ENCODE measurements at regions not wholly inside any gene's neighbourhood (a gene's known extent, or its start where the extent isn't known, plus 50 kb on each side); places are given as distances from the start of the nearest gene placed in this dataset.

GRCh38 chr13:104382951-104383350 is 1316.7 kb upstream of the SLC10A2 start:
- H3K27me3 Mint-ChIP-seq (ENCODE audit: insufficient read depth, low read depth, poor library complexity), result no peaks in the 10 kb centered on the region

DNA sequence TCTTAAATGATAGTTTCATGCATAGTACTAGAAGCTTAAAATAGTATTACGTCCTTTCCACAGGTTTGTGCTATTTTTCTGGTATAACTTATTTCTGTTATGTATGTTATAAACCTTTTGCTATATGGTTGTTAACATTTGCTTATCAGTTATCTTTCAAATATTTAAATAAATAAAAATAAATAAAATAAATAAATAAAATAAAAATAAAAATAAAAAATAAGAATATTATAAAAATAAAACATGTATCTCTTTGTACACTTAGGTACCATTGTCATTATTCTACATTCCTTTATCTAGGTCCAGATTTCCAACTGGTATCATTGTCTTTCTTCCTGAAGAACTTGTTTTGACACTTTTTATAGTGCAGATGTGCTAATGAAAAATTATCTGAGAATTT is 1310.4 kb upstream of the SLC10A2 start:
- no peak overlapping the region for H3K4me3 Mint-ChIP-seq
- no peaks in the 10 kb centered on the region for H3K4me1 ChIP-seq (ENCODE audit: insufficient read depth)
- ATAC-seq (no peak), DNase-seq (ENCODE audit: low spot score) (no peak)
- H3K36me3 ChIP-seq (ENCODE audit: insufficient read depth), result no peaks in the 10 kb centered on the region
- no peaks in the 10 kb centered on the region for H3K27me3 Mint-ChIP-seq (ENCODE audit: insufficient read depth, low read depth, poor library complexity)
- no peak overlapping the region for H2AFZ ChIP-seq
- no peak overlapping the region for H3K4me3 ChIP-seq
- no peaks in the 10 kb centered on the region for H3K4me1 Mint-ChIP-seq
- H4K20me1 ChIP-seq (replicated peaks; ENCODE audit: insufficient read depth), result no peaks in the 10 kb centered on the region
- H3K27ac ChIP-seq (ENCODE audit: low read depth), result no peak overlapping the region
- H3K9me3 Mint-ChIP-seq, result peaks cover 11% of the 10 kb centered on the region; the same call in 2 of the 3 replicates
- H3K27ac Mint-ChIP-seq, result no peak overlapping the region
- no peaks in the 10 kb centered on the region for H3F3A ChIP-seq (replicated peaks; ENCODE audit: low read depth)
- H3K4me2 ChIP-seq, result no peak overlapping the region
- peaks cover 4% of the 10 kb centered on the region; the same call in 2 of the 3 replicates for H3K36me3 Mint-ChIP-seq (ENCODE audit: low read depth)
- H3K27me3 ChIP-seq (ENCODE audit: insufficient read depth), result no peaks in the 10 kb centered on the region
- H3K9me2 ChIP-seq (ENCODE audit: insufficient read depth), result no peaks in the 10 kb centered on the region; the same call in 1 of the 2 replicates
- no peaks in the 10 kb centered on the region for H3K79me2 ChIP-seq (replicated peaks; ENCODE audit: insufficient read depth)
- TF ChIP-seq, protein P1, sequence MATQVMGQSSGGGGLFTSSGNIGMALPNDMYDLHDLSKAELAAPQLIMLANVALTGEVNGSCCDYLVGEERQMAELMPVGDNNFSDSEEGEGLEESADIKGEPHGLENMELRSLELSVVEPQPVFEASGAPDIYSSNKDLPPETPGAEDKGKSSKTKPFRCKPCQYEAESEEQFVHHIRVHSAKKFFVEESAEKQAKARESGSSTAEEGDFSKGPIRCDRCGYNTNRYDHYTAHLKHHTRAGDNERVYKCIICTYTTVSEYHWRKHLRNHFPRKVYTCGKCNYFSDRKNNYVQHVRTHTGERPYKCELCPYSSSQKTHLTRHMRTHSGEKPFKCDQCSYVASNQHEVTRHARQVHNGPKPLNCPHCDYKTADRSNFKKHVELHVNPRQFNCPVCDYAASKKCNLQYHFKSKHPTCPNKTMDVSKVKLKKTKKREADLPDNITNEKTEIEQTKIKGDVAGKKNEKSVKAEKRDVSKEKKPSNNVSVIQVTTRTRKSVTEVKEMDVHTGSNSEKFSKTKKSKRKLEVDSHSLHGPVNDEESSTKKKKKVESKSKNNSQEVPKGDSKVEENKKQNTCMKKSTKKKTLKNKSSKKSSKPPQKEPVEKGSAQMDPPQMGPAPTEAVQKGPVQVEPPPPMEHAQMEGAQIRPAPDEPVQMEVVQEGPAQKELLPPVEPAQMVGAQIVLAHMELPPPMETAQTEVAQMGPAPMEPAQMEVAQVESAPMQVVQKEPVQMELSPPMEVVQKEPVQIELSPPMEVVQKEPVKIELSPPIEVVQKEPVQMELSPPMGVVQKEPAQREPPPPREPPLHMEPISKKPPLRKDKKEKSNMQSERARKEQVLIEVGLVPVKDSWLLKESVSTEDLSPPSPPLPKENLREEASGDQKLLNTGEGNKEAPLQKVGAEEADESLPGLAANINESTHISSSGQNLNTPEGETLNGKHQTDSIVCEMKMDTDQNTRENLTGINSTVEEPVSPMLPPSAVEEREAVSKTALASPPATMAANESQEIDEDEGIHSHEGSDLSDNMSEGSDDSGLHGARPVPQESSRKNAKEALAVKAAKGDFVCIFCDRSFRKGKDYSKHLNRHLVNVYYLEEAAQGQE (IDR thresholded peaks at IDR 0.05; ENCODE audit: unreplicated experiment), result no peak
- TF ChIP-seq JUNB (IDR thresholded peaks at IDR 0.05; ENCODE audit: unreplicated experiment) (no peak), CREB1 (CRISPR knock-in tag; IDR thresholded peaks at IDR 0.05; ENCODE audit: low read depth) (no peak), ZNF331 (CRISPR knock-in tag; IDR thresholded peaks at IDR 0.05; ENCODE audit: low read depth) (no peak), STAT1 (IDR thresholded peaks at IDR 0.05; ENCODE audit: unreplicated experiment) (no peak), NANOG (IDR thresholded peaks at IDR 0.05; ENCODE audit: borderline replicate concordance) (no peak)
- TF ChIP-seq, protein P2, sequence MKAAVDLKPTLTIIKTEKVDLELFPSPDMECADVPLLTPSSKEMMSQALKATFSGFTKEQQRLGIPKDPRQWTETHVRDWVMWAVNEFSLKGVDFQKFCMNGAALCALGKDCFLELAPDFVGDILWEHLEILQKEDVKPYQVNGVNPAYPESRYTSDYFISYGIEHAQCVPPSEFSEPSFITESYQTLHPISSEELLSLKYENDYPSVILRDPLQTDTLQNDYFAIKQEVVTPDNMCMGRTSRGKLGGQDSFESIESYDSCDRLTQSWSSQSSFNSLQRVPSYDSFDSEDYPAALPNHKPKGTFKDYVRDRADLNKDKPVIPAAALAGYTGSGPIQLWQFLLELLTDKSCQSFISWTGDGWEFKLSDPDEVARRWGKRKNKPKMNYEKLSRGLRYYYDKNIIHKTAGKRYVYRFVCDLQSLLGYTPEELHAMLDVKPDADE (IDR thresholded peaks at IDR 0.05), result no peak
- TF ChIP-seq, protein P3, sequence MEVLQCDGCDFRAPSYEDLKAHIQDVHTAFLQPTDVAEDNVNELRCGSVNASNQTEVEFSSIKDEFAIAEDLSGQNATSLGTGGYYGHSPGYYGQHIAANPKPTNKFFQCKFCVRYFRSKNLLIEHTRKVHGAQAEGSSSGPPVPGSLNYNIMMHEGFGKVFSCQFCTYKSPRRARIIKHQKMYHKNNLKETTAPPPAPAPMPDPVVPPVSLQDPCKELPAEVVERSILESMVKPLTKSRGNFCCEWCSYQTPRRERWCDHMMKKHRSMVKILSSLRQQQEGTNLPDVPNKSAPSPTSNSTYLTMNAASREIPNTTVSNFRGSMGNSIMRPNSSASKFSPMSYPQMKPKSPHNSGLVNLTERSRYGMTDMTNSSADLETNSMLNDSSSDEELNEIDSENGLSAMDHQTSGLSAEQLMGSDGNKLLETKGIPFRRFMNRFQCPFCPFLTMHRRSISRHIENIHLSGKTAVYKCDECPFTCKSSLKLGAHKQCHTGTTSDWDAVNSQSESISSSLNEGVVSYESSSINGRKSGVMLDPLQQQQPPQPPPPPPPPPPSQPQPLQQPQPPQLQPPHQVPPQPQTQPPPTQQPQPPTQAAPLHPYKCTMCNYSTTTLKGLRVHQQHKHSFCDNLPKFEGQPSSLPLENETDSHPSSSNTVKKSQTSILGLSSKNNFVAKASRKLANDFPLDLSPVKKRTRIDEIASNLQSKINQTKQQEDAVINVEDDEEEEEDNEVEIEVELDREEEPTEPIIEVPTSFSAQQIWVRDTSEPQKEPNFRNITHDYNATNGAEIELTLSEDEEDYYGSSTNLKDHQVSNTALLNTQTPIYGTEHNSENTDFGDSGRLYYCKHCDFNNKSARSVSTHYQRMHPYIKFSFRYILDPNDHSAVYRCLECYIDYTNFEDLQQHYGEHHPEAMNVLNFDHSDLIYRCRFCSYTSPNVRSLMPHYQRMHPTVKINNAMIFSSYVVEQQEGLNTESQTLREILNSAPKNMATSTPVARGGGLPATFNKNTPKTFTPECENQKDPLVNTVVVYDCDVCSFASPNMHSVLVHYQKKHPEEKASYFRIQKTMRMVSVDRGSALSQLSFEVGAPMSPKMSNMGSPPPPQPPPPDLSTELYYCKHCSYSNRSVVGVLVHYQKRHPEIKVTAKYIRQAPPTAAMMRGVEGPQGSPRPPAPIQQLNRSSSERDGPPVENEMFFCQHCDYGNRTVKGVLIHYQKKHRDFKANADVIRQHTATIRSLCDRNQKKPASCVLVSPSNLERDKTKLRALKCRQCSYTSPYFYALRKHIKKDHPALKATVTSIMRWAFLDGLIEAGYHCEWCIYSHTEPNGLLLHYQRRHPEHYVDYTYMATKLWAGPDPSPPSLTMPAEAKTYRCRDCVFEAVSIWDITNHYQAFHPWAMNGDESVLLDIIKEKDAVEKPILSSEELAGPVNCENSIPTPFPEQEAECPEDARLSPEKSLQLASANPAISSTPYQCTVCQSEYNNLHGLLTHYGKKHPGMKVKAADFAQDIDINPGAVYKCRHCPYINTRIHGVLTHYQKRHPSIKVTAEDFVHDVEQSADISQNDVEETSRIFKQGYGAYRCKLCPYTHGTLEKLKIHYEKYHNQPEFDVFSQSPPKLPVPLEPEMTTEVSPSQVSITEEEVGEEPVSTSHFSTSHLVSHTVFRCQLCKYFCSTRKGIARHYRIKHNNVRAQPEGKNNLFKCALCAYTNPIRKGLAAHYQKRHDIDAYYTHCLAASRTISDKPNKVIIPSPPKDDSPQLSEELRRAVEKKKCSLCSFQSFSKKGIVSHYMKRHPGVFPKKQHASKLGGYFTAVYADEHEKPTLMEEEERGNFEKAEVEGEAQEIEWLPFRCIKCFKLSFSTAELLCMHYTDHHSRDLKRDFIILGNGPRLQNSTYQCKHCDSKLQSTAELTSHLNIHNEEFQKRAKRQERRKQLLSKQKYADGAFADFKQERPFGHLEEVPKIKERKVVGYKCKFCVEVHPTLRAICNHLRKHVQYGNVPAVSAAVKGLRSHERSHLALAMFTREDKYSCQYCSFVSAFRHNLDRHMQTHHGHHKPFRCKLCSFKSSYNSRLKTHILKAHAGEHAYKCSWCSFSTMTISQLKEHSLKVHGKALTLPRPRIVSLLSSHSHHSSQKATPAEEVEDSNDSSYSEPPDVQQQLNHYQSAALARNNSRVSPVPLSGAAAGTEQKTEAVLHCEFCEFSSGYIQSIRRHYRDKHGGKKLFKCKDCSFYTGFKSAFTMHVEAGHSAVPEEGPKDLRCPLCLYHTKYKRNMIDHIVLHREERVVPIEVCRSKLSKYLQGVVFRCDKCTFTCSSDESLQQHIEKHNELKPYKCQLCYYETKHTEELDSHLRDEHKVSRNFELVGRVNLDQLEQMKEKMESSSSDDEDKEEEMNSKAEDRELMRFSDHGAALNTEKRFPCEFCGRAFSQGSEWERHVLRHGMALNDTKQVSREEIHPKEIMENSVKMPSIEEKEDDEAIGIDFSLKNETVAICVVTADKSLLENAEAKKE (CRISPR knock-in tag; IDR thresholded peaks at IDR 0.05), result no peak

More at GRCh38 chr13:104382951-104383350, 1316.7 kb upstream of the SLC10A2 start:
- DNase-seq (ENCODE audit: low spot score), result no peak
- no peak overlapping the region for H3K27ac Mint-ChIP-seq
- Histone ChIP-seq H3K4me3 (no peak overlapping the region), H3K79me2 (replicated peaks; ENCODE audit: insufficient read depth) (no peaks in the 10 kb centered on the region), H3K27ac (ENCODE audit: low read depth) (no peak overlapping the region), H3K9me2 (ENCODE audit: insufficient read depth) (no peaks in the 10 kb centered on the region; the same call in 1 of the 2 replicates), H3K4me1 (ENCODE audit: insufficient read depth) (peaks cover 3% of the 10 kb centered on the region; the same call in 1 of the 2 replicates), H3F3A (replicated peaks; ENCODE audit: low read depth) (no peaks in the 10 kb centered on the region), H3K27me3 (ENCODE audit: insufficient read depth) (no peaks in the 10 kb centered on the region), H3K36me3 (ENCODE audit: insufficient read depth) (peaks cover 5% of the 10 kb centered on the region; the same call in 1 of the 2 replicates), H3K4me2 (no peak overlapping the region), H4K20me1 (replicated peaks; ENCODE audit: insufficient read depth) (no peaks in the 10 kb centered on the region), H2AFZ (no peak overlapping the region)
- no peak overlapping the region for H3K4me3 Mint-ChIP-seq
- H3K36me3 Mint-ChIP-seq (ENCODE audit: low read depth), result peaks cover 13% of the 10 kb centered on the region; the same call in 2 of the 3 replicates
- H3K4me1 Mint-ChIP-seq, result peaks cover 7% of the 10 kb centered on the region
- TF ChIP-seq POLR2AphosphoS5 (IDR thresholded peaks at IDR 0.05; ENCODE audit: low read depth) (no peak), NANOG (IDR thresholded peaks at IDR 0.05; ENCODE audit: borderline replicate concordance) (no peak), EZH2 (IDR thresholded peaks at IDR 0.05; ENCODE audit: low read depth, unreplicated experiment) (no peak)
- no peak for ATAC-seq
- H3K9me3 Mint-ChIP-seq, result peaks cover 20% of the 10 kb centered on the region; the same call in 2 of the 3 replicates

Measured in GM23338 (cell line).